WTC11 (cell line): ENCODE measurements at regions not wholly inside any gene's neighbourhood (a gene's known extent, or its start where the extent isn't known, plus 50 kb on each side); places are given as distances from the start of the nearest gene placed in this dataset.

Experiments used
- PREB ChIP-seq: sonication (generic); formaldehyde crosslinking; IDR thresholded peaks from 2 replicates; pipeline ENCODE4 v1.8.1; 2022; ENCODE audit warnings: mild to moderate bottlenecking, missing genetic modification reagents, moderate library complexity, borderline replicate concordance
- TF ChIP-seq, protein P1 (sequence below): sonication (generic); formaldehyde crosslinking; IDR thresholded peaks from 2 replicates; pipeline ENCODE4 v1.8.1; 2023; ENCODE audit warnings: mild to moderate bottlenecking, missing genetic modification reagents

DNA sequence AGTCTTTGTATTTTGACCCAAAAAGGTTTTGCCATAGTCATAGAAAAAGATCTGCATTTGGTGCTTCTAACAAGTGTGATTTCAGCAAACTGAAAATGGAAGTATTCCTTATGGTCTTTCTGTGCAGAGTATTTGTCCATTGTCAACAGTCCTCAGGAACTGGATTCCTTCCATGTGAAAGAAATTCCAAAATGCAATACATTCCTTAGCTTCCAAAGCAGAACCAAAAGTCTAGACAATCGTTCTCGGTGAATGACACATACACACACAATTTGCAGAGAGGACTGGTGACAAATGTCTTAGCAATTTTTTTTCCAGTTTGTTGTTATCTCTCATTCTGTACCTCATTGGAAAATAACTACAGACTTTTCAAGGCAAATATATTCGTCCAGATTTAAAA lies 562.2 kb upstream of the SLIT2 start:
- TF ChIP-seq, protein P1, sequence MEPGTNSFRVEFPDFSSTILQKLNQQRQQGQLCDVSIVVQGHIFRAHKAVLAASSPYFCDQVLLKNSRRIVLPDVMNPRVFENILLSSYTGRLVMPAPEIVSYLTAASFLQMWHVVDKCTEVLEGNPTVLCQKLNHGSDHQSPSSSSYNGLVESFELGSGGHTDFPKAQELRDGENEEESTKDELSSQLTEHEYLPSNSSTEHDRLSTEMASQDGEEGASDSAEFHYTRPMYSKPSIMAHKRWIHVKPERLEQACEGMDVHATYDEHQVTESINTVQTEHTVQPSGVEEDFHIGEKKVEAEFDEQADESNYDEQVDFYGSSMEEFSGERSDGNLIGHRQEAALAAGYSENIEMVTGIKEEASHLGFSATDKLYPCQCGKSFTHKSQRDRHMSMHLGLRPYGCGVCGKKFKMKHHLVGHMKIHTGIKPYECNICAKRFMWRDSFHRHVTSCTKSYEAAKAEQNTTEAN (CRISPR knock-in tag): no peak
- no peak for TF ChIP-seq PREB (CRISPR knock-in tag)
